ENCODE measurements at regions not wholly inside any gene's neighbourhood (a gene's known extent, or its start where the extent isn't known, plus 50 kb on each side); places are given as distances from the start of the nearest gene placed in this dataset.
"Not testable (repeated sequence)": the region's sequence is repeated elsewhere in the genome, so short reads cannot be mapped to it uniquely, and the experiment has no call there.

DNA sequence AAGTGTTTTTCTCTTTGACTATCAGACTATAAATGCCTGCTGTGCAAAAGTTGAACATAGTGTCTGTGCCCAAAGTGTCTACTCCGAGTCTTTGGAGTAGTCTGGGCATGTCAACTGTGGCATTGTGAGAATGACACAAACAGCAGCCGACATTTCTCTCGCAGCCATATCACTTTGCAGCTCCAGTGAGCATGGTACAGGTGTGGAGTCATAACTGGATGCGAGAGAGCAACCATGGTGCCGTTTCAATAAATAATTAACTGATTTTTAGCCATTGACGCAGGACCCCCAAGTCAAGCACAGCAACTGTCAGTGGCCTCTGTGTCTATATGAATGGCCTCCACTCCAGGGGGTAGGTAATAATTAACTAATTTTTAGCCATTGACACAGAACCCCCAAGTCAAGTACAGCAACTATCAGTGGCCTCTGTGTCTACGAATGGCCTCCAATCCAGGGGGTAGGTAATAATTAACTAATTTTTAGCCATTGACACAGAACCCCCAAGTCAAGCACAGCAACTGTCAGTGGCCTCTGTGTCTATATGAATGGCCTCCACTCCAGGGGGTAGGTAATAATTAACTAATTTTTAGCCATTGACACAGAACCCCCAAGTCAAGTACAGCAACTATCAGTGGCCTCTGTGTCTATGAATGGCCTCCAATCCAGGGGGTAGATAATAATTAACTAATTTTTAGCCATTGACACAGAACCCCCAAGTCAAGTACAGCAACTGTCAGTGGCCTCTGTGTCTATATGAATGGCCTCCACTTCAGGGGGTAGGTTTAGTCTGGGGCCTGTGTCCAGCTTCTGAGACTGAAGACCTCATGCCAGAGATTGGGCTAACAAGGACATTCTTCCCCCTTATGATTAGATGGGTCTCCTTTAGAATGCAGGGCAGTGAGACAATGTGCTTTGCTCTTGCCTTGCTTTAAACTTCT is 409.0 kb downstream of the TNS3 start:
- H3K23ac ChIP-seq (ENCODE audit: low read depth, low read length); BruUV-seq (replicated peaks); H3K36me3 ChIP-seq (ENCODE audit: control insufficient read depth, insufficient read depth, low read length); H2BK120ac ChIP-seq (ENCODE audit: low read depth, low read length); H3K18ac ChIP-seq (ENCODE audit: low read depth, low read length); H4K20me1 ChIP-seq (ENCODE audit: insufficient read depth, low read length); H2AK9ac ChIP-seq (replicated peaks; ENCODE audit: low read depth, low read length, poor library complexity); H2AFZ ChIP-seq (replicated peaks; ENCODE audit: low read length, poor library complexity); in situ Hi-C loops (cut with MboI; ENCODE audit: low sequenced_read_pairs); intact Hi-C loops (cut with micrococcal nuclease); H4K5ac ChIP-seq (ENCODE audit: low read depth, low read length); H3K14ac ChIP-seq (replicated peaks; ENCODE audit: low read depth, low read length); H3K79me1 ChIP-seq (ENCODE audit: low read depth in 1 of 2, low read length in 2 of 2); CTCF ChIA-PET; H3K4me1 ChIP-seq (ENCODE audit: control insufficient read depth, insufficient read depth, low read length); H2BK15ac ChIP-seq (ENCODE audit: low read depth, low read length); H3K9me3 ChIP-seq (ENCODE audit: control insufficient read depth, insufficient read depth, low read length); POLR2A ChIA-PET (ENCODE audit: unreplicated experiment); H2BK20ac ChIP-seq (ENCODE audit: low read depth, low read length); H4K8ac ChIP-seq (ENCODE audit: low read depth in 2 of 2, low read length in 2 of 2); H3K4me2 ChIP-seq (ENCODE audit: low read depth, low read length); H3K27ac ChIP-seq (ENCODE audit: insufficient read depth, low read length); DNase-seq; dilution Hi-C loops (cut with HindIII; ENCODE audit: low sequenced_read_pairs, unreplicated experiment); H3K4ac ChIP-seq (ENCODE audit: low read depth, low read length); H3K56ac ChIP-seq (ENCODE audit: extremely low read depth, insufficient read depth, low read length); H3K9me1 ChIP-seq (ENCODE audit: insufficient read depth, low read length); H3K27me3 ChIP-seq (ENCODE audit: control insufficient read depth, insufficient read depth, low read length); H3K4me3 ChIP-seq (ENCODE audit: insufficient read depth, low read depth, low read length); H2AK5ac ChIP-seq (ENCODE audit: low read depth, low read length); H3K9ac ChIP-seq (ENCODE audit: low read depth, low read length); H4K91ac ChIP-seq (ENCODE audit: insufficient read depth, low read depth, low read length); ATAC-seq (ENCODE audit: low read depth); H2BK5ac ChIP-seq (ENCODE audit: low read depth, low read length, poor library complexity, severe bottlenecking): not testable (repeated sequence)
- WGBS, 2 experiments (ENCODE audit: extremely low coverage in 2 of 2, insufficient read length in 1 of 2) = 89% methylated on average over 3 of the region's 7 CpGs; no CpG with 5 or more reads in 1 of the 2 experiments

Data from IMR-90 (cell line).